Left lung (tissue), 4 donors: ENCODE measurements at regions not wholly inside any gene's neighbourhood (a gene's known extent, or its start where the extent isn't known, plus 50 kb on each side); places are given as distances from the start of the nearest gene placed in this dataset.

ENCODE experiments used
- ATAC-seq: fragments of 200-7000 bp; cut with Tn5 transposase; one replicate; pipeline ENCODE4 v1.9.1; 2020; ENCODE audit warnings: moderate library complexity
- DNase-seq, 4 donors: peaks; one replicate each; pipeline ENCODE4 v3.0.0-alpha.2; 2013 to 2020
- H3K27ac ChIP-seq, 2 donors: fragments of 200-600 bp; sonication (generic) in 1 of 2; one replicate each; pipeline versions ENCODE4 v1.5.0 to v1.8.0; 2020 to 2021
- H3K27me3 ChIP-seq, 2 donors: fragments of 200-600 bp; sonication (generic) in 1 of 2; one replicate each; pipeline versions ENCODE4 v1.5.0 to v1.8.0; 2020 to 2021
- H3K36me3 ChIP-seq, 2 donors: fragments of 200-600 bp; sonication (generic) in 1 of 2; one replicate each; pipeline versions ENCODE4 v1.5.0 to v1.8.0; 2020 to 2021
- H3K4me1 ChIP-seq, 2 donors: fragments of 200-600 bp; one replicate each; pipeline ENCODE4 v1.8.0; 2021
- H3K4me3 ChIP-seq, 2 donors: fragments of 200-600 bp; sonication (generic) in 1 of 2; one replicate each; pipeline versions ENCODE4 v1.5.0 to v1.8.0; 2020 to 2021; ENCODE audit warnings: mild to moderate bottlenecking in 1 of 2
- H3K9me3 ChIP-seq, 2 donors: fragments of 200-600 bp; sonication (generic) in 1 of 2; one replicate each; pipeline versions ENCODE4 v1.5.0 to v1.8.0; 2020 to 2021
- intact Hi-C, 2 donors: fragments of 100-400 bp; cut with DNase I; formaldehyde crosslinking; loops; one replicate each; pipeline versions ENCODE4 v1.11.2 to v1.14.2; 2022
- TF ChIP-seq, protein P1 (sequence below), 2 donors: fragments of 200-600 bp; sonication (generic) in 1 of 2; IDR thresholded peaks; one replicate each; pipeline versions ENCODE4 v1.5.0 to v1.8.0; 2021; ENCODE audit warnings: antibody characterized with exemption in 2 of 2
- donor health status: DM: no; HTN: yes; CAD: no.
- donor health status: DM: no; HTN: no; CAD: no.

DNA sequence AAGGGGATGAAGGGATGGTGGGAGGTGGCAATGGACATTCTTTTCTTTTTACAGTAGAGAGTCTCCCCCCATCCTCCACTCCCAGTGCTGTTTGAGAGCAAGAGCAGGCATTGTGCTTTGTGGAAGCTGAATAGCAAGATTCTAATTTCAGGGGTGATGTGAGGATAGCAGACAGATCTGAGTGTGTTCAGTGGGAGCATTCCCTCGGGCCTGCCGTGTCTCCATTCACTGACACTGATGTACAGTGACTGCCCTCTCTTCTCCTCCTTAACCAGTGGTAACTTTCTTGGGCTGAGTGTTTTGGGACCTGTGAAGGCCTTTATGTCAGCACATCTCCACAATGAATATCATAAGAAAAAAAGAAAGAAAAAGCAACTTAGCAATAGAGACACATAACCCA, 396.6 kb upstream of the RPS6KA3 start:
- TF ChIP-seq, protein P1, sequence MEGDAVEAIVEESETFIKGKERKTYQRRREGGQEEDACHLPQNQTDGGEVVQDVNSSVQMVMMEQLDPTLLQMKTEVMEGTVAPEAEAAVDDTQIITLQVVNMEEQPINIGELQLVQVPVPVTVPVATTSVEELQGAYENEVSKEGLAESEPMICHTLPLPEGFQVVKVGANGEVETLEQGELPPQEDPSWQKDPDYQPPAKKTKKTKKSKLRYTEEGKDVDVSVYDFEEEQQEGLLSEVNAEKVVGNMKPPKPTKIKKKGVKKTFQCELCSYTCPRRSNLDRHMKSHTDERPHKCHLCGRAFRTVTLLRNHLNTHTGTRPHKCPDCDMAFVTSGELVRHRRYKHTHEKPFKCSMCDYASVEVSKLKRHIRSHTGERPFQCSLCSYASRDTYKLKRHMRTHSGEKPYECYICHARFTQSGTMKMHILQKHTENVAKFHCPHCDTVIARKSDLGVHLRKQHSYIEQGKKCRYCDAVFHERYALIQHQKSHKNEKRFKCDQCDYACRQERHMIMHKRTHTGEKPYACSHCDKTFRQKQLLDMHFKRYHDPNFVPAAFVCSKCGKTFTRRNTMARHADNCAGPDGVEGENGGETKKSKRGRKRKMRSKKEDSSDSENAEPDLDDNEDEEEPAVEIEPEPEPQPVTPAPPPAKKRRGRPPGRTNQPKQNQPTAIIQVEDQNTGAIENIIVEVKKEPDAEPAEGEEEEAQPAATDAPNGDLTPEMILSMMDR (IDR thresholded peaks at IDR 0.05), result no peak
- ATAC-seq, result no peak
- H3K4me3 ChIP-seq, result no peak overlapping the region

GRCh38 chrX:20656721-20657120, 390.0 kb upstream of the RPS6KA3 start:
- ATAC-seq (no peak), DNase-seq (no peak)
- Histone ChIP-seq H3K27ac (no peak overlapping the region), H3K36me3 (no peaks in the 10 kb centered on the region), H3K4me3 (no peak overlapping the region), H3K9me3 (no peaks in the 10 kb centered on the region), H3K4me1 (no peaks in the 10 kb centered on the region), H3K27me3 (no peaks in the 10 kb centered on the region)
- TF ChIP-seq, protein P1 (IDR thresholded peaks at IDR 0.05), result no peak
- intact Hi-C loops, result no loop called here

More for the DNA sequence above, 396.6 kb upstream of the RPS6KA3 start:
- DNase-seq, result no peak
- Histone ChIP-seq H3K4me1 (no peaks in the 10 kb centered on the region), H3K9me3 (no peaks in the 10 kb centered on the region), H3K36me3 (no peaks in the 10 kb centered on the region), H3K27ac (no peak overlapping the region), H3K27me3 (no peaks in the 10 kb centered on the region)
- intact Hi-C loops, result no loop called here

DNA sequence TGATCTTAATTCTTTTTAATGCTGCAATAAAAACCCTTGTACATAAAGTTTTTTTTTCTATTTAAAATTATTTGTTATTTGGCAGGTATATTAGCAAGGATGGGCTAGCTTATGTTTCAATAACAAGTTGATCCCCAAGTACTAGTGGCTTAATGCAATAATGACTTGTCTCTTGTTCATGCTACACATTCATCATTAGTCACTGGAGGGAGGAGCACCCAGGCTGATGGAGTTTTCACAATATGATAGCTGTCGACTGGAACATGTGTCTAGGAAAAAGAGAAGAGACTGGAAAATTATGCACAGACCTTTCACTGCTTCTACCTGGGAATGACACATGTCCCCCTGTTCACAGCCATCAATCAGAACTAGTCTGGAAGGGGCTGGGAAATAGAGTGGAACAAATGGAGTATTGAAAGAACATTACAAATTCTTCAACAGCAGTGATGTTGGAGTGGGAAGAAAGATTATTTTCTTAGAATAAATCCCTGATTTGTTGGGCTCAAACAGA, 387.9 kb upstream of the RPS6KA3 start:
- Histone ChIP-seq H3K4me3 (no peak overlapping the region), H3K27me3 (no peaks in the 10 kb centered on the region), H3K27ac (no peak overlapping the region), H3K4me1 (no peaks in the 10 kb centered on the region), H3K36me3 (no peaks in the 10 kb centered on the region), H3K9me3 (no peaks in the 10 kb centered on the region)
- ATAC-seq (no peak), DNase-seq (no peak)
- TF ChIP-seq, protein P1 (IDR thresholded peaks at IDR 0.05), result no peak
- intact Hi-C loops, result no loop called here

- no peak for ATAC-seq
- Histone ChIP-seq H3K27ac (no peak overlapping the region), H3K27me3 (no peaks in the 10 kb centered on the region), H3K9me3 (no peaks in the 10 kb centered on the region), H3K4me3 (no peak overlapping the region), H3K36me3 (no peaks in the 10 kb centered on the region), H3K4me1 (no peaks in the 10 kb centered on the region)
- TF ChIP-seq, protein P1 (IDR thresholded peaks at IDR 0.05), result no peak
- intact Hi-C loops, result no loop called here
- DNase-seq, result no peak
These were observed 386.4 kb upstream of the RPS6KA3 start for GRCh38 chrX:20653070-20653469.

DNA sequence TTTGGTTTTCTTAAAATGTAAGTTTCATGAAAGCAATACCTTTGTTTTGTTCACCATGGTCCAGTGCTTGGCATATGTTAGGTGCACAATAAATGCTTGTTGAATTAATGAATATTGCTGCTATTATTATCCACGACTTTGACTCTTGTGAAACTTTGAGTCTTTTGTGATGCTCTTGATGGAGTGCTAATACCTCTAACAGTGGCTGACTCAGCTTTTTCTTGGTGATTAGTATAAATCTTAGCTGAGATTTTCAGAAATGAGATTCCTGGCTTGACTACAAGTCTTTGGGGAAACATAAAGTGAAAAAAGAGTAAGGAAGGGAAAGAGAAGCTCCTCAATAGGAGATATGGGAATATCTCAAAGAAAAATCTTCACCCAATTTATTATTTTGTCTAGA, 375.2 kb upstream of the RPS6KA3 start:
- intact Hi-C loops, result no loop called here
- H3K9me3 ChIP-seq, result no peaks in the 10 kb centered on the region
- ATAC-seq (no peak), DNase-seq (no peak)
- TF ChIP-seq, protein P1 (IDR thresholded peaks at IDR 0.05), result no peak
- no peak overlapping the region for H3K4me3 ChIP-seq
- no peaks in the 10 kb centered on the region for H3K27me3 ChIP-seq
- H3K4me1 ChIP-seq, result no peaks in the 10 kb centered on the region
- H3K36me3 ChIP-seq, result no peaks in the 10 kb centered on the region
- H3K27ac ChIP-seq, result no peak overlapping the region
